ENCODE measurements at regions not wholly inside any gene's neighbourhood (a gene's known extent, or its start where the extent isn't known, plus 50 kb on each side); places are given as distances from the start of the nearest gene placed in this dataset.

DNA sequence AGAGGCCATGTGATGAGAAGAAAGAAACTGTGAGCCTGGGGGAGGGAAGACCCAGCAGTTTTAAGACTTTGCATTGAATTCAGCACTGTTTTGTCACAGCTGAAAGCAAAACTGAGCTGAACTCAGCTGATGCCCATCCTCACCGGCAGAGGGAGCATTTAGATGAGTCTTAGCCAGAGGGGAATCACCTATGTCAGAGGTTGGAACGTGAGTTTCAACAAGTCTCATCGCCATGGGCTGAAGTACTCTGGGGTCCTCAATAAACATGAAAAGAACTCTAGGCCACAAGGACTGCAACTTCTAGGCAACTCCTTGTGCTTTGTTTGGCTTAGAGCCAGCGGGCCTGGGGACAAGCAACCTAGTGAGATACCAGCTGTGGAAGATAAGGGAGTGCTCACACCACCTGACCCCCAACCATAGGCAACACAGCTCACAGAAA lies 324.5 kb downstream of the TBL1XR1 start (continued):
- TF ChIP-seq, protein P1, sequence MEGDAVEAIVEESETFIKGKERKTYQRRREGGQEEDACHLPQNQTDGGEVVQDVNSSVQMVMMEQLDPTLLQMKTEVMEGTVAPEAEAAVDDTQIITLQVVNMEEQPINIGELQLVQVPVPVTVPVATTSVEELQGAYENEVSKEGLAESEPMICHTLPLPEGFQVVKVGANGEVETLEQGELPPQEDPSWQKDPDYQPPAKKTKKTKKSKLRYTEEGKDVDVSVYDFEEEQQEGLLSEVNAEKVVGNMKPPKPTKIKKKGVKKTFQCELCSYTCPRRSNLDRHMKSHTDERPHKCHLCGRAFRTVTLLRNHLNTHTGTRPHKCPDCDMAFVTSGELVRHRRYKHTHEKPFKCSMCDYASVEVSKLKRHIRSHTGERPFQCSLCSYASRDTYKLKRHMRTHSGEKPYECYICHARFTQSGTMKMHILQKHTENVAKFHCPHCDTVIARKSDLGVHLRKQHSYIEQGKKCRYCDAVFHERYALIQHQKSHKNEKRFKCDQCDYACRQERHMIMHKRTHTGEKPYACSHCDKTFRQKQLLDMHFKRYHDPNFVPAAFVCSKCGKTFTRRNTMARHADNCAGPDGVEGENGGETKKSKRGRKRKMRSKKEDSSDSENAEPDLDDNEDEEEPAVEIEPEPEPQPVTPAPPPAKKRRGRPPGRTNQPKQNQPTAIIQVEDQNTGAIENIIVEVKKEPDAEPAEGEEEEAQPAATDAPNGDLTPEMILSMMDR (IDR thresholded peaks at IDR 0.05), result peak; percentile 77
- TF ChIP-seq SMC3 (IDR thresholded peaks at IDR 0.05; ENCODE audit: low read depth, low read length), result peak; percentile 75
- TF ChIP-seq CHD2 (IDR thresholded peaks at IDR 0.05; ENCODE audit: low read length, partially characterized antibody), result no peak
- no peak for TF ChIP-seq TEAD4 (IDR thresholded peaks at IDR 0.05; ENCODE audit: borderline replicate concordance, insufficient read depth)

DNA sequence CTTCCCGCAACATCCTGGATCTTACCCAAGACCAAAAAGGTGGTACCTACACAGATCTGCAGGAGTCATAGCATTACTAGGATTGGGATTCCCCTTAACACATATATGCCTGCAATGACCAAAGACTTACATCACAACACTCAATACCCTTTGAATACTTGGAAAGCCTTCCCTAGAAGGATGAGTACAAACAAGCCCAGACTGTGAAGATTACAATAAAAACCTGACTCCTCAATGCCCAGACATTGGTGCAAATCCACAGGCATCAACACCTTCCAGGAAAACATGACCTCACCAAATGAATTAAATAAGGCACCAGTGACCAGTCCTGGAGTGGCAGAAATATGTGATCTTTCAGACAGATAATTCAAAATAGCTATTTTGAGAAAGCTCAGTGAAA lies 326.8 kb downstream of the TBL1XR1 start:
- 100% methylated on average over 1 of the region's 1 CpG for WGBS (ENCODE audit: low lambda C conversion rate)
- CTCF ChIA-PET, result no interaction called here

GRCh38 chr3:176867681-176868663 lies 329.3 kb downstream of the TBL1XR1 start:
- Histone ChIP-seq H4K20me1 (ENCODE audit: insufficient read depth) (no peaks in the 10 kb centered on the region), H2AFZ (ENCODE audit: low read depth) (no peak overlapping the region), H3F3A (replicated peaks; ENCODE audit: insufficient read depth) (no peaks in the 10 kb centered on the region), H3K4me3 (ENCODE audit: low read depth in 2 of 2, low read length in 1 of 2) (no peak overlapping the region), H3K4me2 (no peak overlapping the region), H3K9me3 (no peaks in the 10 kb centered on the region), H3K36me3 (replicated peaks in 1 of 2; ENCODE audit: control insufficient read depth in 1 of 2, insufficient read depth in 2 of 2, low read length in 1 of 2) (no peaks in the 10 kb centered on the region), H3K9me2 (no peaks in the 10 kb centered on the region), H3K4me1 (ENCODE audit: control insufficient read depth in 1 of 2, insufficient read depth in 2 of 2, low read depth in 1 of 2, low read length in 1 of 2) (peaks cover 0 to 2% of the 10 kb centered on the region in 2 experiments; a peak in 1 of 4 replicates), H3K9ac (no peak overlapping the region), H3K27me3 (ENCODE audit: insufficient read depth) (no peaks in the 10 kb centered on the region), H3K27ac (ENCODE audit: low read depth in 2 of 2, low read length in 1 of 2) (no peak overlapping the region), H3K79me2 (ENCODE audit: insufficient read depth) (no peaks in the 10 kb centered on the region)
- no peak for TF ChIP-seq MXI1 (IDR thresholded peaks at IDR 0.05; ENCODE audit: low read depth, low read length)
- TF ChIP-seq YY1 (IDR thresholded peaks at IDR 0.05; ENCODE audit: low read depth), result no peak
- no peak for TF ChIP-seq RFX5 (IDR thresholded peaks at IDR 0.05; ENCODE audit: low read length)
- TF ChIP-seq RCOR1 (IDR thresholded peaks at IDR 0.05; ENCODE audit: low read length), result no peak
- no peak for TF ChIP-seq JUND (IDR thresholded peaks at IDR 0.05)
- TF ChIP-seq, protein P2, sequence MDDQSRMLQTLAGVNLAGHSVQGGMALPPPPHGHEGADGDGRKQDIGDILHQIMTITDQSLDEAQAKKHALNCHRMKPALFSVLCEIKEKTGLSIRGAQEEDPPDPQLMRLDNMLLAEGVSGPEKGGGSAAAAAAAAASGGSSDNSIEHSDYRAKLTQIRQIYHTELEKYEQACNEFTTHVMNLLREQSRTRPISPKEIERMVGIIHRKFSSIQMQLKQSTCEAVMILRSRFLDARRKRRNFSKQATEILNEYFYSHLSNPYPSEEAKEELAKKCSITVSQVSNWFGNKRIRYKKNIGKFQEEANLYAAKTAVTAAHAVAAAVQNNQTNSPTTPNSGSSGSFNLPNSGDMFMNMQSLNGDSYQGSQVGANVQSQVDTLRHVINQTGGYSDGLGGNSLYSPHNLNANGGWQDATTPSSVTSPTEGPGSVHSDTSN (IDR thresholded peaks at IDR 0.05), result no peak
- no peak for TF ChIP-seq FOXJ3 (CRISPR knock-in tag; IDR thresholded peaks at IDR 0.05)
- TF ChIP-seq REST (IDR thresholded peaks at IDR 0.05; ENCODE audit: low read depth, low read length), result no peak
- TF ChIP-seq NRF1 (IDR thresholded peaks at IDR 0.05; ENCODE audit: low read depth, low read length), result no peak
- no peak for TF ChIP-seq GABPA (IDR thresholded peaks at IDR 0.05; ENCODE audit: low read depth)
- TF ChIP-seq SIN3A (IDR thresholded peaks at IDR 0.05; ENCODE audit: borderline replicate concordance, low read depth, low read length), result no peak
- TF ChIP-seq MAX (IDR thresholded peaks at IDR 0.05; ENCODE audit: low read depth), result no peak
- TF ChIP-seq FOSL2 (IDR thresholded peaks at IDR 0.05; ENCODE audit: borderline replicate concordance, low read depth), result no peak
- DNase-seq, result no peak
- CTCF ChIA-PET, result no interaction called here
- 45% methylated on average over 7 of the region's 7 CpGs for WGBS (ENCODE audit: low lambda C conversion rate)
- POLR2A ChIA-PET, result no interaction called here

More for the DNA sequence above, 326.8 kb downstream of the TBL1XR1 start:
- H3K27ac ChIP-seq (ENCODE audit: low read depth in 2 of 2, low read length in 1 of 2), result no peak overlapping the region
- no peak overlapping the region for H3K4me3 ChIP-seq (ENCODE audit: low read depth in 2 of 2, low read length in 1 of 2)
- no peaks in the 10 kb centered on the region for H4K20me1 ChIP-seq (ENCODE audit: insufficient read depth)
- no peaks in the 10 kb centered on the region for H3K36me3 ChIP-seq (replicated peaks in 1 of 2; ENCODE audit: control insufficient read depth in 1 of 2, insufficient read depth in 2 of 2, low read length in 1 of 2)
- H3K4me2 ChIP-seq, result no peak overlapping the region
- no peaks in the 10 kb centered on the region for H3K9me2 ChIP-seq
- no peak overlapping the region for H3K9ac ChIP-seq
- H3K27me3 ChIP-seq (ENCODE audit: insufficient read depth), result no peaks in the 10 kb centered on the region
- peaks cover 0 to 3% of the 10 kb centered on the region in 2 experiments; a peak in 1 of 4 replicates for H3K4me1 ChIP-seq (ENCODE audit: control insufficient read depth in 1 of 2, insufficient read depth in 2 of 2, low read depth in 1 of 2, low read length in 1 of 2)
- no peaks in the 10 kb centered on the region for H3F3A ChIP-seq (replicated peaks; ENCODE audit: insufficient read depth)
- DNase-seq, result no peak
- H3K9me3 ChIP-seq, result no peaks in the 10 kb centered on the region
- POLR2A ChIA-PET, result no interaction called here
- no peak for TF ChIP-seq FOSL2 (IDR thresholded peaks at IDR 0.05; ENCODE audit: borderline replicate concordance, low read depth)
- no peak for TF ChIP-seq NFIC (IDR thresholded peaks at IDR 0.05; ENCODE audit: borderline replicate concordance)
- no peak for TF ChIP-seq RFX5 (IDR thresholded peaks at IDR 0.05; ENCODE audit: low read length)
- no peak for TF ChIP-seq SIN3A (IDR thresholded peaks at IDR 0.05; ENCODE audit: borderline replicate concordance, low read depth, low read length)
- no peak overlapping the region for H2AFZ ChIP-seq (ENCODE audit: low read depth)
- H3K79me2 ChIP-seq (ENCODE audit: insufficient read depth), result no peaks in the 10 kb centered on the region

Measured in SK-N-SH (cell line).